Lung (tissue), 11 donors: ENCODE measurements at regions not wholly inside any gene's neighbourhood (a gene's known extent, or its start where the extent isn't known, plus 50 kb on each side); places are given as distances from the start of the nearest gene placed in this dataset.

Source experiments
- ATAC-seq: fragments of 200-7000 bp; cut with Tn5 transposase; one replicate; pipeline ENCODE4 v1.9.1; 2020; ENCODE audit warnings: moderate number of reproducible peaks; ENCODE audit not compliant: insufficient read depth, low FRiP score
- DNase-seq, 3 donors: peaks; one replicate each; pipeline ENCODE4 v3.0.0-alpha.2; 2013 to 2017
- H3K27ac ChIP-seq, 2 donors: one replicate each; pipeline ENCODE4 v1.5.1; 2013; ENCODE audit warnings: mild to moderate bottlenecking in 2 of 2, moderate library complexity in 2 of 2, control low read depth in 1 of 2, inconsistent platforms in 1 of 2, low read depth in 1 of 2, low read length in 1 of 2
- H3K27me3 ChIP-seq, 3 donors: one replicate each; pipeline ENCODE4 v1.5.1; 2013; ENCODE audit warnings: low read length in 2 of 3; ENCODE audit not compliant: control insufficient read depth in 3 of 3, insufficient read depth in 3 of 3
- H3K36me3 ChIP-seq, 4 donors: one replicate each; pipeline ENCODE4 v1.5.1; 2013; ENCODE audit warnings: low read length in 4 of 4, mild to moderate bottlenecking in 1 of 4, moderate library complexity in 1 of 4; ENCODE audit not compliant: control insufficient read depth in 4 of 4, insufficient read depth in 4 of 4
- H3K4me1 ChIP-seq, 5 donors: one replicate each; pipeline ENCODE4 v1.5.1; 2013; ENCODE audit warnings: low read length in 5 of 5, mild to moderate bottlenecking in 2 of 5, moderate library complexity in 1 of 5; ENCODE audit not compliant: control insufficient read depth in 5 of 5, insufficient read depth in 5 of 5
- H3K4me3 ChIP-seq: one replicate; pipeline ENCODE4 v1.5.1; 2013; ENCODE audit warnings: mild to moderate bottlenecking, control low read depth, moderate library complexity
- H3K9ac ChIP-seq, 2 donors: one replicate each; pipeline ENCODE4 v1.5.1; 2013; ENCODE audit warnings: low read length in 2 of 2, control low read depth in 1 of 2; ENCODE audit not compliant: insufficient read depth in 1 of 2
- H3K9me3 ChIP-seq, 4 donors: one replicate each; pipeline ENCODE4 v1.5.1; 2013; ENCODE audit warnings: low read length in 3 of 4, mild to moderate bottlenecking in 1 of 4, moderate library complexity in 1 of 4; ENCODE audit not compliant: control insufficient read depth in 4 of 4, insufficient read depth in 3 of 4
- CTCF ChIP-seq: IDR thresholded peaks from 2 replicates; pipeline ENCODE4 v1.5.1; 2012; ENCODE audit warnings: mild to moderate bottlenecking; ENCODE audit errors: control extremely low read depth, extremely low read depth
- WGBS, 2 donors: extraction: QIAGEN DNeasy Blood & Tissue Kit; methylation state at CpG; one replicate each; pipeline ENCODE4 v1.1.7; 2013; 5-methylcytosine and 5-hydroxymethylcytosine counted together
- donor health status: control.
- donor health status: control.
- donor health status: Bipolar disorder and iron deficiency.
- donor health status: healthy.
- donor health status: DM: yes; HTN: yes; CAD: no.

- H3K27ac ChIP-seq = no peak overlapping the region
- H3K27me3 ChIP-seq = no peaks in the 10 kb centered on the region
- H3K9ac ChIP-seq = no peak overlapping the region
- no peak for TF ChIP-seq CTCF
- peaks cover 0 to 20% (median 0%) of the 10 kb centered on the region in 5 donors for H3K4me1 ChIP-seq
- no peak for DNase-seq
- no peaks in the 10 kb centered on the region for H3K9me3 ChIP-seq
- H3K36me3 ChIP-seq = no peaks in the 10 kb centered on the region
- ATAC-seq = no peak
- no peak overlapping the region for H3K4me3 ChIP-seq
- 86% methylated on average over 3 of the region's 3 CpGs for WGBS, 2 donors
These were observed 326.4 kb upstream of the LYPLAL1 start for GRCh38 chr1:218847089-218847768.

- DNase-seq (peak in 2 of 3 donors; percentile 46 to 60), ATAC-seq (no peak)
- Histone ChIP-seq H3K4me1 (peaks cover 0 to 20% (median 0%) of the 10 kb centered on the region in 5 donors), H3K4me3 (no peak overlapping the region), H3K27me3 (no peaks in the 10 kb centered on the region), H3K9ac (no peak overlapping the region), H3K36me3 (no peaks in the 10 kb centered on the region), H3K27ac (no peak overlapping the region), H3K9me3 (no peaks in the 10 kb centered on the region)
- WGBS, 2 donors = 63 to 67% methylated on average over 1 of the region's 1 CpG
- no peak for TF ChIP-seq CTCF
These were observed 325.7 kb upstream of the LYPLAL1 start for GRCh38 chr1:218848009-218848408.

GRCh38 chr1:218850367-218850766, 323.3 kb upstream of the LYPLAL1 start:
- Histone ChIP-seq H3K4me1 (peaks cover 0 to 20% (median 0%) of the 10 kb centered on the region in 5 donors), H3K9ac (no peak overlapping the region), H3K9me3 (no peaks in the 10 kb centered on the region), H3K36me3 (no peaks in the 10 kb centered on the region), H3K27me3 (no peaks in the 10 kb centered on the region), H3K27ac (no peak overlapping the region), H3K4me3 (no peak overlapping the region)
- DNase-seq = no peak
- ATAC-seq = no peak
- 51 to 55% methylated on average over 2 of the region's 2 CpGs for WGBS, 2 donors
- TF ChIP-seq CTCF = no peak

- no peak for ATAC-seq
- 75 to 77% methylated on average over 2 of the region's 2 CpGs for WGBS, 2 donors
- no peak for TF ChIP-seq CTCF
- DNase-seq = peak; percentile 18 to 42 (median 36)
- no peak overlapping the region for H3K9ac ChIP-seq
- no peaks in the 10 kb centered on the region for H3K27me3 ChIP-seq
- no peak overlapping the region for H3K4me3 ChIP-seq
- H3K36me3 ChIP-seq = no peaks in the 10 kb centered on the region
- no peak overlapping the region for H3K27ac ChIP-seq
- H3K4me1 ChIP-seq = peaks cover 0 to 20% (median 0%) of the 10 kb centered on the region in 5 donors
- H3K9me3 ChIP-seq = no peaks in the 10 kb centered on the region
These were observed 322.1 kb upstream of the LYPLAL1 start for GRCh38 chr1:218851586-218851985.
